CD8-positive, alpha-beta memory T cell (primary cell): ENCODE measurements at regions not wholly inside any gene's neighbourhood (a gene's known extent, or its start where the extent isn't known, plus 50 kb on each side); places are given as distances from the start of the nearest gene placed in this dataset.
"Not testable (repeated sequence)": the region's sequence is repeated elsewhere in the genome, so short reads cannot be mapped to it uniquely, and the experiment has no call there.

ENCODE experiments used
- CTCF ChIA-PET: fragments of 350-600 bp; sonication (Branson Sonifier 250); formaldehyde crosslinking; loops from one replicate; lab custom pipeline; 2021; ENCODE audit warnings: antibody characterized with exemption; lab: Charles Lee
- POLR2A ChIA-PET: fragments of 350-600 bp; sonication (Branson Sonifier 250); formaldehyde crosslinking; loops from one replicate; lab custom pipeline; 2021; ENCODE audit warnings: antibody characterized with exemption; lab: Charles Lee
- DNase-seq, 5 donors: peaks; one replicate each; pipeline versions ENCODE4 v3.0.0 to v3.0.0-alpha.2; 2020 to 2022; ENCODE audit warnings: mixed read lengths in 1 of 5
- H3K27ac ChIP-seq: one replicate; pipeline ENCODE4 v1.7.0; 2013; ENCODE audit warnings: low read depth, mild to moderate bottlenecking, low read length, moderate library complexity
- H3K27me3 ChIP-seq: 2 replicates; pipeline ENCODE4 v1.7.0; 2013; ENCODE audit warnings: low read length, mild to moderate bottlenecking; ENCODE audit not compliant: insufficient read depth, poor library complexity, severe bottlenecking
- H3K36me3 ChIP-seq: 2 replicates; pipeline ENCODE4 v1.7.0; 2013; ENCODE audit warnings: mild to moderate bottlenecking, low read length, moderate library complexity; ENCODE audit not compliant: insufficient read depth
- H3K4me1 ChIP-seq: 2 replicates; pipeline ENCODE4 v1.7.0; 2013; ENCODE audit warnings: mild to moderate bottlenecking, low read length, moderate library complexity; ENCODE audit not compliant: insufficient read depth
- H3K4me3 ChIP-seq: 2 replicates; pipeline ENCODE4 v1.7.0; 2013; ENCODE audit warnings: mild to moderate bottlenecking, low read length
- H3K9me3 ChIP-seq: 2 replicates; pipeline ENCODE4 v1.7.0; 2013; ENCODE audit warnings: mild to moderate bottlenecking, low read length
- H3K27ac Mint-ChIP-seq, 8 donors: one replicate each; pipeline ENCODE4 v1.8.0; 2020 to 2021; ENCODE audit warnings: mixed read lengths in 8 of 8, mild to moderate bottlenecking in 6 of 8, inconsistent platforms in 3 of 8, moderate library complexity in 3 of 8
- H3K27me3 Mint-ChIP-seq, 2 donors: one replicate each; pipeline ENCODE4 v1.8.0; 2020 to 2021; ENCODE audit warnings: mixed read lengths in 2 of 2, mild to moderate bottlenecking in 1 of 2, moderate library complexity in 1 of 2
- H3K36me3 Mint-ChIP-seq, 3 donors: one replicate each; pipeline ENCODE4 v1.8.0; 2020 to 2021; ENCODE audit warnings: mixed read lengths in 3 of 3, inconsistent platforms in 1 of 3, mild to moderate bottlenecking in 1 of 3
- H3K4me1 Mint-ChIP-seq, 3 donors: one replicate each; pipeline ENCODE4 v1.8.0; 2020 to 2021; ENCODE audit warnings: mixed read lengths in 3 of 3, inconsistent platforms in 1 of 3, mild to moderate bottlenecking in 1 of 3
- H3K4me3 Mint-ChIP-seq, 7 donors: one replicate each; pipeline ENCODE4 v1.8.0; 2020 to 2021; ENCODE audit warnings: mixed read lengths in 7 of 7, mild to moderate bottlenecking in 6 of 7, moderate library complexity in 4 of 7, inconsistent platforms in 2 of 7
- H3K9me3 Mint-ChIP-seq, 5 donors: one replicate each; pipeline ENCODE4 v1.8.0; 2020 to 2022; ENCODE audit warnings: mixed read lengths in 5 of 5, mild to moderate bottlenecking in 3 of 5, moderate library complexity in 2 of 5, inconsistent platforms in 1 of 5

DNA sequence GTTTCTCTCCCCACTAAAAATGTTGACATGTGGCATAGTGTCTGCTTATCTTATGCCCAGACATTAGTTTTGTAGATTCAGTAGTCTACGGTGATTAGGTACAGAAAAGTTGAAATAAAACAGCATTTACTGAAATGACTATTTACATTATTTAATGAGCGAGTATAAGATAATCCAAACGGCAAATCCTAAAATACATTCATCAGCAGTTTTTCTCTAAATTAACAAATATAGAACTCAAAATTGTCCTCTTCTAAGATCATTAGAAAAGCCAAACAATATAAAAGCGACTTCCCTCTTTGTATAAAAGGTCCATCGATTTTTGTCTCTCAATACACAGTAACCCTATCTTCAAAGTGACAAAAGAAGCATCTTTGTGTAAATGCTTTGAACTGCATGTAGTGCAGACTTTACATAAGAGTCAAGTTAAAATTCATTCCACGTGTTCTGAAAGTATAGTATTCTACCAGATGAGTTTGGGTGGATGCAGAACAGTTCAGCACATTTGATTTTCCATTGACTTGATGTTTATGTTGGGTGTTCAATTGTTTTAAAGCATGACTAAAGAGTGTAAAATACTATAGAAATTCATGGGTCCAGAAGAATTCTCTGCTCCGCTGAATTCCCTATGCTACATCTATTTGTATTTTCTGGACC is 480.8 kb upstream of the DPH6 start:
- Histone ChIP-seq H3K4me3 (no peak overlapping the region), H3K27ac (no peak overlapping the region), H3K27me3 (no peaks in the 10 kb centered on the region), H3K4me1 (no peaks in the 10 kb centered on the region), H3K36me3 (no peaks in the 10 kb centered on the region), H3K9me3 (no peaks in the 10 kb centered on the region)
- POLR2A ChIA-PET = no interaction called here
- H3K4me3 Mint-ChIP-seq = no peak overlapping the region
- no peak overlapping the region for H3K27ac Mint-ChIP-seq
- H3K9me3 Mint-ChIP-seq = peaks cover 0 to 4% (median 3%) of the 10 kb centered on the region in 5 donors
- no peak for DNase-seq
- CTCF ChIA-PET = no interaction called here
- no peaks in the 10 kb centered on the region for H3K27me3 Mint-ChIP-seq
- no peaks in the 10 kb centered on the region for H3K36me3 Mint-ChIP-seq
- no peaks in the 10 kb centered on the region for H3K4me1 Mint-ChIP-seq

GRCh38 chr15:36029606-36030210 is 483.7 kb upstream of the DPH6 start:
- H3K4me3 ChIP-seq = no peak overlapping the region
- H3K4me1 ChIP-seq = no peaks in the 10 kb centered on the region
- H3K36me3 ChIP-seq = no peaks in the 10 kb centered on the region
- Mint-ChIP-seq H3K36me3 (no peaks in the 10 kb centered on the region), H3K4me3 (no peak overlapping the region), H3K27me3 (no peaks in the 10 kb centered on the region), H3K9me3 (peaks cover 0 to 13% (median 3%) of the 10 kb centered on the region in 5 donors), H3K4me1 (no peaks in the 10 kb centered on the region), H3K27ac (no peak overlapping the region)
- no peak for DNase-seq
- H3K27ac ChIP-seq = no peak overlapping the region
- no peaks in the 10 kb centered on the region for H3K27me3 ChIP-seq
- CTCF ChIA-PET = no interaction called here
- H3K9me3 ChIP-seq = no peaks in the 10 kb centered on the region
- POLR2A ChIA-PET = no interaction called here

DNA sequence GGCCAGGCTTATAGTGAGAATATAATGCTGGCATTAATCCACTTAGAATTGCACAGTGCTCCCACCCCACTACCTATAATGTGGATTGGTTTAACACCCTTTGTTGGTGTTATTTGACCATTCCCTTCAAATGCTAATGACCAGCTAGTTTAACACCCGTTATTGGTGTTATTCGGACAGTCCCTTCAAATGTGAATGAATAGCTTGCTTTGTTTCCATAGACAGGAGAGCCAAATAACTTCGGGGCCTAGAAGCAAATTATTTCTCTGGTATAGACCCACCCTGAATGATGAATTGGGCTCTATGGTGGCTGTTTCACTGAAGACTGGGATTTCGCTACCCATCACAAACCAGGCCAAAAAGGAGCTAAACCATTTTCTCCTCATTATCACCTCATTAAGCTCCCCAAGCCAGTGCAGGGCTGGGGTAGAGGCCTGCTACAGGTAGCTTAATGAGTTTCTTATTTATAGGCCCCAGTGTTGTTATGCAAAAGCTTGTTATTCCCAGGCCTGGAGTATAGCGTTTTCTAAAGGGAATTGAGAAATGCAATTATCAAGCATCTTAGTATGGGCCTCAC is 494.1 kb upstream of the DPH6 start:
- no peak overlapping the region for H3K4me3 Mint-ChIP-seq
- no peaks in the 10 kb centered on the region for H3K4me1 ChIP-seq
- DNase-seq = no peak
- no peaks in the 10 kb centered on the region for H3K9me3 ChIP-seq
- POLR2A ChIA-PET = no interaction called here
- H3K4me3 ChIP-seq = no peak overlapping the region
- H3K4me1 Mint-ChIP-seq = no peaks in the 10 kb centered on the region
- no peaks in the 10 kb centered on the region for H3K27me3 ChIP-seq
- peaks cover 2 to 8% (median 3%) of the 10 kb centered on the region in 5 donors for H3K9me3 Mint-ChIP-seq
- no peak overlapping the region for H3K27ac ChIP-seq
- no peaks in the 10 kb centered on the region for H3K36me3 Mint-ChIP-seq
- no peaks in the 10 kb centered on the region for H3K27me3 Mint-ChIP-seq
- no peaks in the 10 kb centered on the region for H3K36me3 ChIP-seq
- CTCF ChIA-PET = no interaction called here
- H3K27ac Mint-ChIP-seq = no peak overlapping the region

DNA sequence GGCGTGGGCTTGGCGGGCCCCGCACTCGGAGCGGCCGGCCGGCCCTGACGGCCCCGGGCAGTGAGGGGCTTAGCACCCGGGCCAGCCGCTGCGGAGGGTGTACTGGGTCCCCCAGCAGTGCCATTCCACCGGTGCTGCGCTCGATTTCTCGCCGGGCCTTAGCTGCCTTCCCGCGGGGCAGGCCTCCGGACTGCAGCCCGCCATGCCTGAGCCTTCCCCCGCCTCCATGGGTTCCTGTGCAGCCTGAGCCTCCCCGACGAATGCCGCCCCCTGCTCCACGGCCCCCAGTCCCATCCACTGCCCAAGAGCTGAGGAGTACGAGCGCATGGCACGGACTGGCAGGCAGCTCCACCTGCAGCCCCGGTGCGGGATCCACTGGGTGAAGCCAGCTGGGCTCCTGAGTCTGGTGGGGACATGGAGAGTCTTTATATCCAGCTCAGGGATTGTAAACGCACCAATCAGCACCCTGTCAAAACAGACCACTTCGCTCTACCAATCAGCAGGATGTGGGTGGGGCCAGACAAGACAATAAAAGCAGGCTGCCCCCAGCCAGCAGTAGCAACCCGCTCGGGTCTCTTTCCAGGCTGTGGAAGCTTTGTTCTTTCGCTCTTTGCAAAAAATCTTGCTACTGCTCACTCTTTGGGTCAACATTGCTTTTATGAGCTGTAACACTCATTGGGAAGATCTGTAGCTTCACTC is 501.2 kb upstream of the DPH6 start:
- H3K27me3 ChIP-seq, H3K27me3 Mint-ChIP-seq, H3K36me3 ChIP-seq, DNase-seq, H3K36me3 Mint-ChIP-seq, H3K9me3 ChIP-seq, H3K4me3 ChIP-seq, CTCF ChIA-PET, H3K27ac Mint-ChIP-seq, H3K27ac ChIP-seq, H3K9me3 Mint-ChIP-seq, H3K4me1 Mint-ChIP-seq, POLR2A ChIA-PET, H3K4me3 Mint-ChIP-seq, H3K4me1 ChIP-seq: not testable (repeated sequence)

DNA sequence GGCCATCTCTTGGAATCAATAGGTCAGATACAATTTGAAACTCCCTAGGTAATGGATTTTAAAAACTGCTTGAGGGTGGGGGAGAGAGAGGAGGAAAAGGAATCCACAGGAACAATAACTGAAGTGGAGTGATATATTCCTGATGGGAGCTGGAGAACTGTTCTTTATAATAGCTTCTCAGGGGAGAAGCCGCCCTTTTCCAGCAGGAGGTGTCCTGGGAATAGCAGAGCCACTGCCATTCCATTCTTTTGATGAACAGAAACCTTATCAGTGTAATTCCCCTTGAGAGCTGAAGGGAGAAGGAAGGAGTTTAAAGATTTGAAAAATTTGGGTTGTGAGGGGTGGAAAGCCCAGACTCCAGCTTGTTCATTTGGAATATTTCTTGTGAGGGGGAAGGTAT is 504.9 kb upstream of the DPH6 start:
- peaks cover 0 to 9% (median 2%) of the 10 kb centered on the region in 5 donors for H3K9me3 Mint-ChIP-seq

GRCh38 chr15:36052641-36053040 is 506.7 kb upstream of the DPH6 start:
- CTCF ChIA-PET, H3K9me3 ChIP-seq, H3K4me1 ChIP-seq, DNase-seq, H3K4me3 Mint-ChIP-seq, H3K36me3 Mint-ChIP-seq, H3K9me3 Mint-ChIP-seq, H3K27ac ChIP-seq, H3K27me3 ChIP-seq, H3K4me1 Mint-ChIP-seq, H3K36me3 ChIP-seq, POLR2A ChIA-PET, H3K27me3 Mint-ChIP-seq, H3K4me3 ChIP-seq, H3K27ac Mint-ChIP-seq: not testable (repeated sequence)

More for the DNA sequence above, 504.9 kb upstream of the DPH6 start:
- CTCF ChIA-PET = no interaction called here
- H3K4me3 Mint-ChIP-seq = no peak overlapping the region
- POLR2A ChIA-PET = no interaction called here
- Histone ChIP-seq H3K27me3 (no peaks in the 10 kb centered on the region), H3K9me3 (no peaks in the 10 kb centered on the region), H3K36me3 (no peaks in the 10 kb centered on the region), H3K4me1 (no peaks in the 10 kb centered on the region), H3K4me3 (no peak overlapping the region), H3K27ac (no peak overlapping the region)
- no peaks in the 10 kb centered on the region for H3K36me3 Mint-ChIP-seq
- H3K27ac Mint-ChIP-seq = no peak overlapping the region
- no peaks in the 10 kb centered on the region for H3K27me3 Mint-ChIP-seq
- DNase-seq = no peak
- H3K4me1 Mint-ChIP-seq = no peaks in the 10 kb centered on the region

- POLR2A ChIA-PET = no interaction called here
Measured at GRCh38 chr15:36053746-36054145, 507.8 kb upstream of the DPH6 start.

DNA sequence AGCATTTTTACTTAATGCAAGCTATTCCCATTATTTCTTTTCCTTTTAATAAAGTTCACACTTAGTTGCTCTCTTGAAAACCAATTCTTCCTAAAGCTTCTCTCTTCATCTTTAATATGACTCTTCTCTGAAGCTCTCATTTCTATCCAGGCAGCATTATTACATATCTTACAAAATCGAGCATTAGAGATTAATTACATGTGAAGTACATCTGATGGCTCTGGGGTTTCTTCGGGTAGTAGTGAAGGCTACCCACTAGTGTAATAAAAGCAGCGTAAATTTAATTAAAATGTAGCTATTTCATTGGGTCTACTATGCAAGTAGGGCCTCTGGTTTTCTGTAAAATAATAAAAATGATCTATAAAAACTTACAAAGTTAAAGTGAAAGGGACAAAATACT is 513.6 kb upstream of the DPH6 start:
- no peaks in the 10 kb centered on the region for H3K27me3 ChIP-seq
- no peak overlapping the region for H3K4me3 Mint-ChIP-seq
- DNase-seq = no peak
- H3K9me3 Mint-ChIP-seq = peaks cover 0 to 10% (median 0%) of the 10 kb centered on the region in 5 donors
- ChIA-PET CTCF (no interaction called here), POLR2A (no interaction called here)
- no peak overlapping the region for H3K4me3 ChIP-seq
- no peaks in the 10 kb centered on the region for H3K9me3 ChIP-seq
- H3K36me3 Mint-ChIP-seq = no peaks in the 10 kb centered on the region
- H3K27me3 Mint-ChIP-seq = no peaks in the 10 kb centered on the region
- peak overlapping the region in 1 of 8 donors; percentile 13 for H3K27ac Mint-ChIP-seq
- no peaks in the 10 kb centered on the region for H3K4me1 Mint-ChIP-seq
- no peaks in the 10 kb centered on the region for H3K4me1 ChIP-seq
- H3K36me3 ChIP-seq = no peaks in the 10 kb centered on the region
- H3K27ac ChIP-seq = no peak overlapping the region

More at GRCh38 chr15:36053746-36054145, 507.8 kb upstream of the DPH6 start:
- H3K9me3 Mint-ChIP-seq = peaks cover 0 to 8% (median 2%) of the 10 kb centered on the region in 5 donors
- H3K27ac Mint-ChIP-seq = no peak overlapping the region
- H3K27me3 ChIP-seq = no peaks in the 10 kb centered on the region
- H3K4me3 ChIP-seq = no peak overlapping the region
- H3K4me3 Mint-ChIP-seq = no peak overlapping the region
- H3K36me3 ChIP-seq = no peaks in the 10 kb centered on the region
- no peak for DNase-seq
- H3K27ac ChIP-seq = no peak overlapping the region
- H3K4me1 ChIP-seq = no peaks in the 10 kb centered on the region
- no peaks in the 10 kb centered on the region for H3K9me3 ChIP-seq
- CTCF ChIA-PET = no interaction called here
- H3K4me1 Mint-ChIP-seq = no peaks in the 10 kb centered on the region
- H3K36me3 Mint-ChIP-seq = no peaks in the 10 kb centered on the region
- no peaks in the 10 kb centered on the region for H3K27me3 Mint-ChIP-seq
